ENCODE measurements at regions not wholly inside any gene's neighbourhood (a gene's known extent, or its start where the extent isn't known, plus 50 kb on each side); places are given as distances from the start of the nearest gene placed in this dataset.
"Not testable (repeated sequence)": the region's sequence is repeated elsewhere in the genome, so short reads cannot be mapped to it uniquely, and the experiment has no call there.

GRCh38 chr5:38607396-38607795, 51.0 kb upstream of the LIFR start:
- H3K4me1 Mint-ChIP-seq: no peaks in the 10 kb centered on the region
- H3K4me3 Mint-ChIP-seq: no peak overlapping the region
- H3K27me3 Mint-ChIP-seq (ENCODE audit: low read depth in 3 of 3): peaks cover 1 to 8% (median 8%) of the 10 kb centered on the region in 3 donors
- H3K27ac Mint-ChIP-seq: no peak overlapping the region
- no peak for DNase-seq
- H3K36me3 Mint-ChIP-seq: no peaks in the 10 kb centered on the region
- H3K9me3 Mint-ChIP-seq: no peaks in the 10 kb centered on the region

GRCh38 chr5:38607930-38608564, 51.6 kb upstream of the LIFR start:
- peaks cover 1 to 8% (median 8%) of the 10 kb centered on the region in 3 donors for H3K27me3 Mint-ChIP-seq (ENCODE audit: low read depth in 3 of 3)
- H3K27ac Mint-ChIP-seq: no peak overlapping the region
- no peaks in the 10 kb centered on the region for H3K9me3 Mint-ChIP-seq
- no peak overlapping the region for H3K4me3 Mint-ChIP-seq
- DNase-seq: no peak
- no peaks in the 10 kb centered on the region for H3K36me3 Mint-ChIP-seq
- no peaks in the 10 kb centered on the region for H3K4me1 Mint-ChIP-seq

- Mint-ChIP-seq H3K27ac (no peak overlapping the region), H3K27me3 (ENCODE audit: low read depth in 3 of 3) (peaks cover 1 to 5% (median 5%) of the 10 kb centered on the region in 3 donors), H3K4me3 (no peak overlapping the region), H3K9me3 (no peaks in the 10 kb centered on the region), H3K4me1 (no peaks in the 10 kb centered on the region), H3K36me3 (no peaks in the 10 kb centered on the region)
- no peak for DNase-seq
These were observed 52.4 kb upstream of the LIFR start for GRCh38 chr5:38608874-38609273.

DNA sequence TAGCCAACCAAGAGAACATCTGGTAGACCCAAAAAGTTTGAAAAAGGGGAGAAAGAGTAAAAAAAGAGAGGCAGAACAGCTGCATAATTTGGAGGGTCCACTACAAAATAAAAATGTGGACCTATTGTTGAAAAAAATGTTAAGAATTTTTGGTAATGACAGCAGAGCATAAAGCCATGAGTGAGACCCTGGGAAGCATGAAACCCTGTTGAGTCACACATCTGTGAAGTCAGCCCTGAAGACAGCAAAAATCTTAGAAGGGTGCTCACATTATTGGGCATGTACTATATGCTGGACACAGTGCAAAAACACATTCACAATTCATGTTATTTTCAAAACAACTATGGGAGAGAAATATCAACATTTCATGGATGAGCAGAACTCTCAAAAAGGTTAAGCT, 56.4 kb upstream of the LIFR start:
- H3K27me3 Mint-ChIP-seq (ENCODE audit: low read depth in 3 of 3): peaks cover 0 to 2% (median 1%) of the 10 kb centered on the region in 3 donors
- DNase-seq: no peak
- H3K4me3 Mint-ChIP-seq: no peak overlapping the region
- peaks cover under 1 to 8% (median 5%) of the 10 kb centered on the region in 6 donors for H3K9me3 Mint-ChIP-seq
- H3K4me1 Mint-ChIP-seq: no peaks in the 10 kb centered on the region
- no peak overlapping the region for H3K27ac Mint-ChIP-seq
- no peaks in the 10 kb centered on the region for H3K36me3 Mint-ChIP-seq

- Mint-ChIP-seq H3K9me3 (peaks cover 6 to 15% (median 11%) of the 10 kb centered on the region in 6 donors), H3K4me3 (no peak overlapping the region)
These were observed 57.0 kb upstream of the LIFR start for GRCh38 chr5:38613490-38613889.

GRCh38 chr5:38613992-38614836, 57.8 kb upstream of the LIFR start:
- H3K4me3 Mint-ChIP-seq: no peak overlapping the region
- no peak overlapping the region for H3K27ac Mint-ChIP-seq
- peaks cover 0 to 7% (median 0%) of the 10 kb centered on the region in 3 donors for H3K36me3 Mint-ChIP-seq
- H3K9me3 Mint-ChIP-seq: peaks cover 7 to 21% (median 15%) of the 10 kb centered on the region in 6 donors
- H3K4me1 Mint-ChIP-seq: no peaks in the 10 kb centered on the region
- DNase-seq: no peak
- peaks cover 0 to 2% (median 1%) of the 10 kb centered on the region in 3 donors for H3K27me3 Mint-ChIP-seq (ENCODE audit: low read depth in 3 of 3)

More at GRCh38 chr5:38613490-38613889, 57.0 kb upstream of the LIFR start:
- H3K36me3 Mint-ChIP-seq: peaks cover 0 to 2% (median 0%) of the 10 kb centered on the region in 3 donors
- no peak for DNase-seq
- peaks cover 0 to 2% (median 1%) of the 10 kb centered on the region in 3 donors for H3K27me3 Mint-ChIP-seq (ENCODE audit: low read depth in 3 of 3)
- no peaks in the 10 kb centered on the region for H3K4me1 Mint-ChIP-seq
- H3K27ac Mint-ChIP-seq: no peak overlapping the region

GRCh38 chr5:38615042-38615441, 58.6 kb upstream of the LIFR start:
- H3K36me3 Mint-ChIP-seq: peaks cover 0 to 7% (median 0%) of the 10 kb centered on the region in 3 donors
- peaks cover 0 to 2% (median 0%) of the 10 kb centered on the region in 3 donors for H3K27me3 Mint-ChIP-seq (ENCODE audit: low read depth in 3 of 3)

DNA sequence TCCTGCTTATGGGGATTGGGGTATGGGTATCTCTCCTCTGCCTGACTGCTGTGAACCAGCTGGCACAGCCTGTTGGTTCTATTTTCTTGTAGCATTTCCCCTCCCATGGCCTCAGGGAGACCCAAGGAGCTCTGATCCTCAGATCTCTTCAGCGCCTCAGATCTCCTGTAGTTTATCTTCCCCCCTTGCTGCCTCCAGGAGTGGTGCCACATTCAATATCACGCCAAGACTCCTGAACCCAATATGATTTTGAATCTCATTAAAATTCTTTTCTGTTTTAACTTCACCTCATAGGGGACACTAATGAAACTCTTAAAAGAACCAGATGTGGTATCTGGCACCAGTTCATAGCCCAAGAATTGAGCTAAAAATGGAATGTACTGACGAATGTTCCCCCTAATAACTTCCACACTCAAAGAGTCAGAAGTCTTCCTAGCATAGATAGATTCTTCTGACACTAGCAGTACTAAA, 59.6 kb upstream of the LIFR start:
- no peak overlapping the region for H3K4me3 Mint-ChIP-seq
- DNase-seq: no peak
- peaks cover 0 to 7% (median 0%) of the 10 kb centered on the region in 3 donors for H3K36me3 Mint-ChIP-seq
- peaks cover 7 to 30% (median 22%) of the 10 kb centered on the region in 6 donors for H3K9me3 Mint-ChIP-seq
- H3K4me1 Mint-ChIP-seq: no peaks in the 10 kb centered on the region
- H3K27me3 Mint-ChIP-seq (ENCODE audit: low read depth in 3 of 3): no peaks in the 10 kb centered on the region
- no peak overlapping the region for H3K27ac Mint-ChIP-seq

More at GRCh38 chr5:38615042-38615441, 58.6 kb upstream of the LIFR start:
- Mint-ChIP-seq H3K4me1 (no peaks in the 10 kb centered on the region), H3K27ac (no peak overlapping the region), H3K4me3 (no peak overlapping the region), H3K9me3 (peaks cover 7 to 24% (median 18%) of the 10 kb centered on the region in 6 donors)
- DNase-seq: no peak

DNA sequence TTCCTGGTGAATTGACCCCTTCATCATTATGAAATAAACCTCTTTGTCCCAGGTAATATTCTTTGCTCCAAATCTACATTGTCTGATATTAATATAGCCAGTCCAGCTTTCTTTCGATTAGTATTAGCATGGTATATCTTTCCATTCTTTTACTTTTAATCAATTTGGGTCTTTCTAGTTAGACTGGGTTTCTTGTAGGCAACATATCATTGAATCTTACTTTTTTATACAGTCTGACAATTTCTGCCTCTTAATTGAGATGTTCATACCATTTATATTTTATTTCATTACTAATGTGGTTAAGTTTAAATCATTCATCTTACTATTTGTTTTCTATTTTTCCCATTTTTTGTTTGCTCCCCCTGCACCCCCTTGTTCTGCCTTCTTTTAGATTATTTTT, 61.7 kb upstream of the LIFR start:
- Mint-ChIP-seq H3K27ac (no peak overlapping the region), H3K4me3 (no peak overlapping the region), H3K36me3 (peaks cover 0 to 7% (median 0%) of the 10 kb centered on the region in 3 donors), H3K9me3 (peaks cover 7 to 36% (median 24%) of the 10 kb centered on the region in 6 donors), H3K27me3 (ENCODE audit: low read depth in 3 of 3) (no peaks in the 10 kb centered on the region), H3K4me1 (no peaks in the 10 kb centered on the region)
- no peak for DNase-seq

- Mint-ChIP-seq H3K27ac (no peak overlapping the region), H3K4me1 (no peaks in the 10 kb centered on the region), H3K9me3 (peaks cover 7 to 43% (median 24%) of the 10 kb centered on the region in 6 donors), H3K27me3 (ENCODE audit: low read depth in 3 of 3) (peaks cover 0 to 4% (median 0%) of the 10 kb centered on the region in 3 donors), H3K36me3 (peaks cover 0 to 7% (median 0%) of the 10 kb centered on the region in 3 donors), H3K4me3 (no peak overlapping the region)
- no peak for DNase-seq
These were observed 64.9 kb upstream of the LIFR start for GRCh38 chr5:38621331-38621730.

DNA sequence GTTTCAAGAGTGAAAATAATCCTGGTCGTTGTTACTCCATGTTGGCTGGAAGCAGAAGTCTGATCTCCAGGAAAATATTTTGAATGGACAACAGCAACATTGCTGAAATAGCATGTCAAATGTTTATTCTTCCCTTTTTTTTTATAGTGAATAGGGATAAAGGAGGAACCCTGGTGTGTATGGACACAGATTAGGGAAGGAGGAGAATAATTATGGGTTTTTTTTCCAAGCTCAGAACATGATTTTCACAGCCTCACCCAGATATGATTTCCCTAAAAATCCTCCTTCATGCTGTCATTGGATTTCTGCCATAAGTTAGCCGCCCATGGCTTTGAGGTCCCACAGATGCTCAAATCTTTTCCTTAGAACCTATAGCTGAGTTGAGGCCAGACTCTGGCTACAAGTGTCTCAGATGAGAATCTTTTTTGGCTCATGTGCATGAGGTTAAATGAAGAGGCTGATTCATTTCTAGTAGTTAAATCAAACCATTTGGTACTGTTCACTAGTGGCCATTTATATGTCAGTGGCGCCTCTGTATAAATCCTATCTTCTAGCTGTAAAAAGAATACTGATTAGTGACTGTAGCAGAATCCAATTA, 65.5 kb upstream of the LIFR start:
- no peak for DNase-seq
- H3K27ac Mint-ChIP-seq: no peak overlapping the region
- H3K4me3 Mint-ChIP-seq: no peak overlapping the region
- H3K36me3 Mint-ChIP-seq: peaks cover 0 to 7% (median 0%) of the 10 kb centered on the region in 3 donors
- peaks cover 8 to 43% (median 24%) of the 10 kb centered on the region in 6 donors for H3K9me3 Mint-ChIP-seq
- H3K4me1 Mint-ChIP-seq: no peaks in the 10 kb centered on the region
- H3K27me3 Mint-ChIP-seq (ENCODE audit: low read depth in 3 of 3): peaks cover 0 to 4% (median 0%) of the 10 kb centered on the region in 3 donors

GRCh38 chr5:38622723-38623129, 66.3 kb upstream of the LIFR start:
- peaks cover 8 to 36% (median 20%) of the 10 kb centered on the region in 6 donors for H3K9me3 Mint-ChIP-seq
- no peak for DNase-seq
- peaks cover 0 to 7% (median 0%) of the 10 kb centered on the region in 3 donors for H3K36me3 Mint-ChIP-seq
- no peaks in the 10 kb centered on the region for H3K4me1 Mint-ChIP-seq
- H3K4me3 Mint-ChIP-seq: no peak overlapping the region
- H3K27me3 Mint-ChIP-seq (ENCODE audit: low read depth in 3 of 3): peaks cover 0 to 4% (median 0%) of the 10 kb centered on the region in 3 donors
- H3K27ac Mint-ChIP-seq: no peak overlapping the region

DNA sequence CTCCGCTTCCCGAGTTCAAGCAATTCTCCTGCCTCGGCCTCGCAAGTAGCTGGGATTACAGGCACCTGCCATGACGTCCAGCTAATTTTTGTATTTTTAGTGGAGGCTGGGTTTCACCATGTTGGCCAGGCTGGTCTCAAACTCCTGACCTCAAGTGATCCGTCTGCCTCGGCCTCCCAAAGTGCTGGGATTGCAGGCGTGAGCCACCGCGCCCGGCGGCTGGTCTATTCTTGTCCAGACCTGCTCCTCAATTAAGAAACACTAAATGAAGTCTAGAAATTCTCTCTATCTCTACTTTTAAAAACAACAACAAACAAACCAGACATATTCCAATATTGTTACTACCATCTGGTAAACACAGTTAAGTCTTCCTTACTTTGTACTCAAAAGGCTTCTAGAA, 68.1 kb upstream of the LIFR start:
- not testable (repeated sequence) for H3K36me3 Mint-ChIP-seq; H3K4me3 Mint-ChIP-seq; H3K27ac Mint-ChIP-seq; H3K27me3 Mint-ChIP-seq (ENCODE audit: low read depth in 3 of 3); DNase-seq; H3K4me1 Mint-ChIP-seq
- H3K9me3 Mint-ChIP-seq: peaks cover 1 to 23% (median 8%) of the 10 kb centered on the region in 6 donors

GRCh38 chr5:38631376-38631775, 74.9 kb upstream of the LIFR start:
- H3K4me1 Mint-ChIP-seq; H3K9me3 Mint-ChIP-seq; H3K27me3 Mint-ChIP-seq (ENCODE audit: low read depth in 3 of 3); H3K36me3 Mint-ChIP-seq; DNase-seq; H3K4me3 Mint-ChIP-seq; H3K27ac Mint-ChIP-seq: not testable (repeated sequence)

Measured in immature natural killer cell (primary cell).